Natural killer cell treated with Interleukin-12 subunit alpha and Interleukin-12 subunit beta and Interleukin-15 and Interleukin-18, amount 100 ng/mL, for 72 hours (primary cell): ENCODE measurements at regions not wholly inside any gene's neighbourhood (a gene's known extent, or its start where the extent isn't known, plus 50 kb on each side); places are given as distances from the start of the nearest gene placed in this dataset.
A peak's percentile ranks its signal among the peaks of the same experiment; 100 is the strongest.

ENCODE experiments used
- ATAC-seq, 2 donors: fragments of 150-1000 bp; cut with Tn5 transposase in 1 of 2; sonication (Bioruptor Pico), chemical (Tn5 transposase) in 1 of 2; 2 replicates each; pipeline ENCODE4 v1.10.0; 2021
- DNase-seq: peaks from one replicate; pipeline ENCODE4 v3.0.0; 2022; ENCODE audit warnings: low spot score
- H3K27ac Mint-ChIP-seq, 2 donors: 1 replicate in 1 of 2; 2 replicates in 1 of 2; pipeline ENCODE4 v1.8.0; 2022; ENCODE audit warnings: mixed read lengths in 2 of 2, mild to moderate bottlenecking in 1 of 2, moderate library complexity in 1 of 2
- H3K27me3 Mint-ChIP-seq, 2 donors: 1 replicate in 1 of 2; 2 replicates in 1 of 2; pipeline ENCODE4 v1.8.0; 2022; ENCODE audit warnings: mixed read lengths in 2 of 2
- H3K36me3 Mint-ChIP-seq: one replicate; pipeline ENCODE4 v1.8.0; 2022; ENCODE audit warnings: mixed read lengths
- H3K4me1 Mint-ChIP-seq, 2 donors: 1 replicate in 1 of 2; 2 replicates in 1 of 2; pipeline ENCODE4 v1.8.0; 2022; ENCODE audit warnings: low read depth in 2 of 2, mixed read lengths in 2 of 2, mild to moderate bottlenecking in 1 of 2
- H3K4me3 Mint-ChIP-seq: one replicate; pipeline ENCODE4 v1.8.0; 2022; ENCODE audit warnings: mixed read lengths
- H3K9me3 Mint-ChIP-seq: 2 replicates; pipeline ENCODE4 v1.8.0; 2022; ENCODE audit warnings: mixed read lengths

- Mint-ChIP-seq H3K4me3 (no peak overlapping the region), H3K27ac (no peak overlapping the region), H3K9me3 (peaks cover 9% of the 10 kb centered on the region), H3K27me3 (peaks cover 15 to 20% of the 10 kb centered on the region in 2 donors), H3K4me1 (no peaks in the 10 kb centered on the region), H3K36me3 (no peaks in the 10 kb centered on the region)
- DNase-seq (no peak), ATAC-seq (peak in 1 of 2 donors; percentile 14)
These were observed 179.8 kb downstream of the ERMARD start for GRCh38 chr6:169931261-169931660.

- peaks cover 0 to under 1% of the 10 kb centered on the region in 2 donors for H3K4me1 Mint-ChIP-seq
- H3K4me3 Mint-ChIP-seq, result no peak overlapping the region
- H3K27me3 Mint-ChIP-seq, result peaks cover 18 to 24% of the 10 kb centered on the region in 2 donors
- H3K36me3 Mint-ChIP-seq, result no peaks in the 10 kb centered on the region
- DNase-seq (no peak), ATAC-seq (no peak)
- no peak overlapping the region for H3K27ac Mint-ChIP-seq
- peaks cover 9% of the 10 kb centered on the region for H3K9me3 Mint-ChIP-seq
These were observed 179.4 kb downstream of the ERMARD start for GRCh38 chr6:169930799-169931198.

- Mint-ChIP-seq H3K9me3 (peaks cover 9% of the 10 kb centered on the region), H3K27me3 (peaks cover 18 to 29% of the 10 kb centered on the region in 2 donors)
These were observed 176.3 kb downstream of the ERMARD start for GRCh38 chr6:169927711-169928110.

GRCh38 chr6:169926617-169927417 lies 175.4 kb downstream of the ERMARD start:
- Mint-ChIP-seq H3K4me3 (no peak overlapping the region), H3K36me3 (no peaks in the 10 kb centered on the region), H3K9me3 (peaks cover 9% of the 10 kb centered on the region), H3K27me3 (peaks cover 18 to 29% of the 10 kb centered on the region in 2 donors), H3K27ac (no peak overlapping the region), H3K4me1 (peaks cover 0 to 5% of the 10 kb centered on the region in 2 donors)
- DNase-seq (no peak), ATAC-seq (no peak)

More at GRCh38 chr6:169927711-169928110, 176.3 kb downstream of the ERMARD start:
- Mint-ChIP-seq H3K4me1 (peaks cover 0 to 3% of the 10 kb centered on the region in 2 donors), H3K27ac (no peak overlapping the region), H3K4me3 (no peak overlapping the region), H3K36me3 (no peaks in the 10 kb centered on the region)
- DNase-seq (no peak), ATAC-seq (no peak)

- ATAC-seq (no peak), DNase-seq (no peak)
- Mint-ChIP-seq H3K27ac (no peak overlapping the region), H3K4me1 (peaks cover 0 to 9% of the 10 kb centered on the region in 2 donors), H3K27me3 (peaks cover 9 to 19% of the 10 kb centered on the region in 2 donors), H3K9me3 (peaks cover 2% of the 10 kb centered on the region), H3K36me3 (no peaks in the 10 kb centered on the region), H3K4me3 (no peak overlapping the region)
These were observed 172.3 kb downstream of the ERMARD start for GRCh38 chr6:169923468-169924464.

- no peak overlapping the region for H3K4me3 Mint-ChIP-seq
These were observed 170.7 kb downstream of the ERMARD start for GRCh38 chr6:169921853-169922824.

GRCh38 chr6:169921217-169921616 lies 169.8 kb downstream of the ERMARD start:
- H3K9me3 Mint-ChIP-seq, result no peaks in the 10 kb centered on the region

More at GRCh38 chr6:169921853-169922824, 170.7 kb downstream of the ERMARD start:
- Mint-ChIP-seq H3K27ac (no peak overlapping the region), H3K9me3 (no peaks in the 10 kb centered on the region), H3K27me3 (peaks cover 9 to 14% of the 10 kb centered on the region in 2 donors), H3K36me3 (no peaks in the 10 kb centered on the region), H3K4me1 (peaks cover 0 to 16% of the 10 kb centered on the region in 2 donors)
- DNase-seq, result no peak
- peak; percentile 72 to 83 for ATAC-seq

GRCh38 chr6:169920359-169921020 lies 169.1 kb downstream of the ERMARD start:
- no peaks in the 10 kb centered on the region for H3K9me3 Mint-ChIP-seq
- H3K27me3 Mint-ChIP-seq, result peaks cover 2 to 9% of the 10 kb centered on the region in 2 donors
- no peaks in the 10 kb centered on the region for H3K36me3 Mint-ChIP-seq
- ATAC-seq, result no peak
- no peak overlapping the region for H3K4me3 Mint-ChIP-seq
- H3K27ac Mint-ChIP-seq, result no peak overlapping the region
- H3K4me1 Mint-ChIP-seq, result peaks cover 0 to 13% of the 10 kb centered on the region in 2 donors
- no peak for DNase-seq

More at GRCh38 chr6:169921217-169921616, 169.8 kb downstream of the ERMARD start:
- no peak for ATAC-seq
- H3K27me3 Mint-ChIP-seq, result peaks cover 9 to 14% of the 10 kb centered on the region in 2 donors
- no peak overlapping the region for H3K4me3 Mint-ChIP-seq
- peaks cover 0 to 16% of the 10 kb centered on the region in 2 donors for H3K4me1 Mint-ChIP-seq
- no peak overlapping the region for H3K27ac Mint-ChIP-seq
- H3K36me3 Mint-ChIP-seq, result no peaks in the 10 kb centered on the region
- DNase-seq, result no peak

- H3K4me3 Mint-ChIP-seq, result no peak overlapping the region
- no peak for ATAC-seq
- no peak overlapping the region for H3K27ac Mint-ChIP-seq
- H3K9me3 Mint-ChIP-seq, result no peaks in the 10 kb centered on the region
- peaks cover 0 to 13% of the 10 kb centered on the region in 2 donors for H3K4me1 Mint-ChIP-seq
- H3K36me3 Mint-ChIP-seq, result no peaks in the 10 kb centered on the region
- DNase-seq, result no peak
- H3K27me3 Mint-ChIP-seq, result peaks cover 0 to 9% of the 10 kb centered on the region in 2 donors
These were observed 167.6 kb downstream of the ERMARD start for GRCh38 chr6:169918954-169919549.

- DNase-seq, result no peak
- peaks cover 0 to 17% of the 10 kb centered on the region in 2 donors for H3K4me1 Mint-ChIP-seq
- no peak overlapping the region for H3K4me3 Mint-ChIP-seq
These were observed 167.0 kb downstream of the ERMARD start for GRCh38 chr6:169918239-169918953.

GRCh38 chr6:169917153-169917552 lies 165.7 kb downstream of the ERMARD start:
- peaks cover 4 to 23% of the 10 kb centered on the region in 2 donors for H3K4me1 Mint-ChIP-seq
- H3K4me3 Mint-ChIP-seq, result no peak overlapping the region
- ATAC-seq (no peak), DNase-seq (no peak)
- no peaks in the 10 kb centered on the region for H3K9me3 Mint-ChIP-seq
- peaks cover 5 to 15% of the 10 kb centered on the region in 2 donors for H3K27me3 Mint-ChIP-seq
- H3K27ac Mint-ChIP-seq, result no peak overlapping the region
- no peaks in the 10 kb centered on the region for H3K36me3 Mint-ChIP-seq

More at GRCh38 chr6:169918239-169918953, 167.0 kb downstream of the ERMARD start:
- Mint-ChIP-seq H3K36me3 (no peaks in the 10 kb centered on the region), H3K27ac (peak overlapping the region in 1 of 2 donors; percentile 13), H3K27me3 (peaks cover 0 to 9% of the 10 kb centered on the region in 2 donors), H3K9me3 (no peaks in the 10 kb centered on the region)
- no peak for ATAC-seq
